ENCODE measurements at regions not wholly inside any gene's neighbourhood (a gene's known extent, or its start where the extent isn't known, plus 50 kb on each side); places are given as distances from the start of the nearest gene placed in this dataset.

DNA sequence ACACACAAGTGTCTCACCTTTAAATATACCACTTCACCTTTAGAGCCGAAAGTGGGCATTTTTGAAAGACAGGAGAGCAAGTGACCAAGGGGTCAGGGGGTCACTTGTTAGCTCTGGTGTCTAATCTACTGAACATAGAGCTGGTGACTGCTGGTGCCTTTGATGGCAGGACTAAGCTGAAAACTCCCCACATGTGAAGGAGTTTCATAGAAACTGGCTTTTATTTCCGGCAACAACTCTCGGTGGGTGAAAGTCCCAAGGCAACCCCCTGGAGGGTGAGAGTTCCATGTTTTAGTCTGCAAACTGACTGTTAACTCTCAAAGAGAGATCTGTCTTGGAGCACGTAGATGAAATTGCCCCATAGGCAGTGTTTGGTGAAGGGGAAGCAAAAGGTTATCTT lies 466.9 kb downstream of the DMRTA1 start:
- H3K4me3 Mint-ChIP-seq (ENCODE audit: low read depth), result no peak overlapping the region
- no peak overlapping the region for H3K27ac Mint-ChIP-seq
- no peaks in the 10 kb centered on the region for H3K9me3 Mint-ChIP-seq (ENCODE audit: low read depth)
- H3K27me3 Mint-ChIP-seq, result no peaks in the 10 kb centered on the region
- TF ChIP-seq CTCF (IDR thresholded peaks at IDR 0.05; ENCODE audit: unreplicated experiment), result no peak
- H3K36me3 Mint-ChIP-seq (ENCODE audit: insufficient read depth), result no peaks in the 10 kb centered on the region
- peaks cover 2% of the 10 kb centered on the region for H3K4me1 Mint-ChIP-seq (ENCODE audit: low read depth)
- no peak for DNase-seq (ENCODE audit: low spot score, unreplicated experiment)

GRCh38 chr9:22916148-22916547 lies 469.5 kb downstream of the DMRTA1 start:
- TF ChIP-seq CTCF (IDR thresholded peaks at IDR 0.05; ENCODE audit: unreplicated experiment), result no peak
- no peaks in the 10 kb centered on the region for H3K27me3 Mint-ChIP-seq
- H3K36me3 Mint-ChIP-seq (ENCODE audit: insufficient read depth), result no peaks in the 10 kb centered on the region
- no peak overlapping the region for H3K27ac Mint-ChIP-seq
- no peak overlapping the region for H3K4me3 Mint-ChIP-seq (ENCODE audit: low read depth)
- H3K4me1 Mint-ChIP-seq (ENCODE audit: low read depth), result peaks cover 2% of the 10 kb centered on the region
- no peaks in the 10 kb centered on the region for H3K9me3 Mint-ChIP-seq (ENCODE audit: low read depth)
- no peak for DNase-seq (ENCODE audit: low spot score, unreplicated experiment)

DNA sequence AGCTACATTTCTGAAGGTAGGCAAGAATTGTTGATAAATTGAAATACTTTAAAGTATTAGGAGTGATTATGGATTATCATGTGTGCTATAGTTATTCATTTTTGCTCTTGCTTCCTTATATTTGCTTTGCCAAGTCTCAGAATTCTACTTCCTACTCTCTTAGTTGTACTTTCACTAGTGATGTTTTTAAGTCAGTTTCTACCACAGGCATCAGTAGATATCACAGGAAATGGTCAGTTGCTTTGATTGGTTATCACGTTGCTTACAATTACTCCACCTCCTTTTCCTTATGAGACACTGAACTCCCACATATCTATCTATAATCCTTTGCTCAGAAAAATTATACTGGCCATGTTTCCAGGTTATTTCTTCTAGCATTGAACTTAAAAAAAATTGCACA lies 472.8 kb downstream of the DMRTA1 start:
- Mint-ChIP-seq H3K4me3 (ENCODE audit: low read depth) (no peak overlapping the region), H3K36me3 (ENCODE audit: insufficient read depth) (no peaks in the 10 kb centered on the region), H3K27ac (no peak overlapping the region), H3K27me3 (no peaks in the 10 kb centered on the region), H3K4me1 (ENCODE audit: low read depth) (peaks cover 4% of the 10 kb centered on the region), H3K9me3 (ENCODE audit: low read depth) (no peaks in the 10 kb centered on the region)
- TF ChIP-seq CTCF (IDR thresholded peaks at IDR 0.05; ENCODE audit: unreplicated experiment), result no peak
- no peak for DNase-seq (ENCODE audit: low spot score, unreplicated experiment)

DNA sequence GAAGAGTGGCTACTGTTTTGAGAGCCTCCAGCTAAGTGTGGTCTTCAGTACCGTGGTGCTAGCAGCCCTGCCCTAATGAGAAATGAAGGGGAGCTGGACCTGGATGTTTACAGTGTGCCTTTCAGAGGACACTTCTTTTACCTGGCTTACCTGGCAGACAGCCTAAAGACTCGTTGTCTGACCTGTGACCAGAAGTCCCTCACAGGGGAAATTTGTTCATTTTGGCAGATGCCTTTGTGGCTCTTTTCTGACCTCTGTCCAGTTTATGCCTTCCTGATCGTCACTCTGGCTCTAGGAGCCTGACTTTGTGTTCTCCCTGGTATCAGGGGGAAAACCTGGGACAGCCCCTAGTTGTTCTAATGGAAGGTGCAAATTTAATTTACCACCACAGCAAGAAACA lies 475.1 kb downstream of the DMRTA1 start:
- H3K36me3 Mint-ChIP-seq (ENCODE audit: insufficient read depth), result no peaks in the 10 kb centered on the region
- no peak overlapping the region for H3K27ac Mint-ChIP-seq

DNA sequence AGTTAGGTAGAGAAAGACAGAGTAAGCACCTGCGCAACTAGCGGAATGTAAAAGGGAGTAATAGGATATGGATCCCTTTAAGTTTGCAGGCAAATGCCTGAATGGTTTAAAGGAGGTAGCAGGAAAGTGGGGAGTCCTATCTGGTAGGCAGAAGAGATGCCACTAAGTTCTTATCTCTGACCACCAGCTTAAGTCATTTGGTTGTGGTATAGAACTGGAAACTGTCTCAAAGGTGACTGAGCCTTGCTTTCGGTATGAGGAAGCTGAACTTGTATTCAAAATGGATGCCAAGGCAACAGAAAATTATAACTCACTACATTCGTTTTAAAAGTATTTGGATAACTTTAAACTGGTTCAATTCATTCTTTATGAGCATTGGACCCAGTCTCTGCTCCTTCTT lies 475.6 kb downstream of the DMRTA1 start:
- Mint-ChIP-seq H3K9me3 (ENCODE audit: low read depth) (no peaks in the 10 kb centered on the region), H3K27ac (no peak overlapping the region), H3K4me3 (ENCODE audit: low read depth) (no peak overlapping the region), H3K27me3 (no peaks in the 10 kb centered on the region), H3K36me3 (ENCODE audit: insufficient read depth) (no peaks in the 10 kb centered on the region), H3K4me1 (ENCODE audit: low read depth) (peaks cover 4% of the 10 kb centered on the region)
- no peak for TF ChIP-seq CTCF (IDR thresholded peaks at IDR 0.05; ENCODE audit: unreplicated experiment)
- DNase-seq (ENCODE audit: low spot score, unreplicated experiment), result no peak

More for the DNA sequence above, 475.1 kb downstream of the DMRTA1 start:
- DNase-seq (ENCODE audit: low spot score, unreplicated experiment), result no peak
- no peaks in the 10 kb centered on the region for H3K27me3 Mint-ChIP-seq
- H3K4me3 Mint-ChIP-seq (ENCODE audit: low read depth), result no peak overlapping the region
- TF ChIP-seq CTCF (IDR thresholded peaks at IDR 0.05; ENCODE audit: unreplicated experiment), result no peak
- H3K9me3 Mint-ChIP-seq (ENCODE audit: low read depth), result no peaks in the 10 kb centered on the region
- peaks cover 4% of the 10 kb centered on the region for H3K4me1 Mint-ChIP-seq (ENCODE audit: low read depth)

Data from progenitor cell of endocrine pancreas (in vitro differentiated cells).